ENCODE measurements at regions not wholly inside any gene's neighbourhood (a gene's known extent, or its start where the extent isn't known, plus 50 kb on each side); places are given as distances from the start of the nearest gene placed in this dataset.

DNA sequence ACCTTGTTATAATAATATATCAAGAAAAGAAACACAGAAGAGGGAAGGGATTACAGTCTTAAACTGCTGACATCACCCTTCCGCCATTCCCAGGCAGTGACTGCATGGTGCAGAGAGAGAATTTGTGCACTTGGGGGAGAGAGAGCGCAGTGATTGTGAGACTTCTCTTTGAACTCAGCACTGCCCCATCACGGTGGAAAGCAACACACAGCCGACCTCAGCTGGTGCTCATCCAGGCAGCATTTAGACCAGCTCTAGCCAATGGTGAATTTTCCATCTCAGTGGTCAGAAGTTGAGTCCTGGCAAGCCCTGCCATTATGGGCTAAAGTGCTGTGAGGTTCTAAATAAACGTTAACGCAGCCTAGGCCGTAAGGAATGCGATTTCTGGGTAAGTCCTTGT is 1681.5 kb downstream of the EFNB2 start:
- Mint-ChIP-seq H3K4me1 (ENCODE audit: low read depth, unreplicated experiment) (no peaks in the 10 kb centered on the region), H3K27ac (ENCODE audit: unreplicated experiment) (no peak overlapping the region), H3K36me3 (ENCODE audit: unreplicated experiment) (no peaks in the 10 kb centered on the region), H3K4me3 (ENCODE audit: unreplicated experiment) (no peak overlapping the region), H3K27me3 (ENCODE audit: unreplicated experiment) (no peaks in the 10 kb centered on the region), H3K9me3 (ENCODE audit: unreplicated experiment) (peaks cover 2% of the 10 kb centered on the region)
- no peak for DNase-seq
- no peak for TF ChIP-seq CTCF (IDR thresholded peaks at IDR 0.05; ENCODE audit: partially characterized antibody, unreplicated experiment)

GRCh38 chr13:104847922-104848321 is 1687.5 kb downstream of the EFNB2 start:
- Mint-ChIP-seq H3K27me3 (ENCODE audit: unreplicated experiment) (no peaks in the 10 kb centered on the region), H3K9me3 (ENCODE audit: unreplicated experiment) (no peaks in the 10 kb centered on the region), H3K4me3 (ENCODE audit: unreplicated experiment) (no peak overlapping the region), H3K36me3 (ENCODE audit: unreplicated experiment) (no peaks in the 10 kb centered on the region), H3K27ac (ENCODE audit: unreplicated experiment) (no peak overlapping the region), H3K4me1 (ENCODE audit: low read depth, unreplicated experiment) (peaks cover 13% of the 10 kb centered on the region)
- no peak for TF ChIP-seq CTCF (IDR thresholded peaks at IDR 0.05; ENCODE audit: partially characterized antibody, unreplicated experiment)
- no peak for DNase-seq

DNA sequence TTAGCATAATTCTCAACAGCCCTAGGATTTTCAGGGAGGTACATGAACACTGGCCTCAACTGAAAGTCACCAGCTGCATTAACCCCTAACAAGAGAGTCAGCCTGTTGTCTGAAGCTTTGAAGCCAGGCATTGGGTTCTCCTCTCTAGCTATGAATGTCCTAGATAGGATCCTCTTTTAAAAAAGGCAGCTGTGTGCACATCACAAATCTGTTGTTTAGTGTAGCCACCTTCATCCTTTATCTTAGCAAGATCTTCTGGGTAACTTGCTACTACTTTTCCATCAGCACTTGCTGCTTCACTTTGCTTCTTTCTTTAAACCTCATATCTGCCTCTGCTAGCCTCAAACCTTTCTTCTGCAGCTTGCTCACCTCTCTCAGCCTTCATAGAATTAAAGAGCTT is 1692.1 kb downstream of the EFNB2 start:
- H3K27me3 Mint-ChIP-seq (ENCODE audit: unreplicated experiment): no peaks in the 10 kb centered on the region
- no peak for TF ChIP-seq CTCF (IDR thresholded peaks at IDR 0.05; ENCODE audit: partially characterized antibody, unreplicated experiment)
- H3K4me1 Mint-ChIP-seq (ENCODE audit: low read depth, unreplicated experiment): peaks cover 13% of the 10 kb centered on the region

DNA sequence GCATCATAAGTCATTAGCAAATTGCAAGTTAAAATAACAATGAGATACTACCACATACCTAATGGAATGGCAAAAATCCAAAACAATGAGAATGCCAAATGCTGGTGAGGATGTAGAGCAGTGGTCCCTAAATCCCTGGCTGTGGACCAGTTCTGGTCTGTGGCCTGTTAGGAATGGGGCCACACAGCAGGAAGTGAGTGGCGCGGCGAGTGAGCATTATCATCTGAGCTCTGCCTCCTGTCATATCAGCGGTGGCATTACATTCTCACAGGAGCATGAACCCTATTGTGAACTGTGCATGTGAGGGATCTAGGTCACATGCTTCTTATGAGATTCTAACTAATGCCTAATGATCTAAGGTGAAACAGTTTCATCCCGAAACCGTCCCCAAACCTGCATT is 1694.4 kb downstream of the EFNB2 start:
- no peaks in the 10 kb centered on the region for H3K9me3 Mint-ChIP-seq (ENCODE audit: unreplicated experiment)
- TF ChIP-seq CTCF (IDR thresholded peaks at IDR 0.05; ENCODE audit: partially characterized antibody, unreplicated experiment): no peak
- no peaks in the 10 kb centered on the region for H3K4me1 Mint-ChIP-seq (ENCODE audit: low read depth, unreplicated experiment)
- no peak for DNase-seq
- no peak overlapping the region for H3K27ac Mint-ChIP-seq (ENCODE audit: unreplicated experiment)
- H3K36me3 Mint-ChIP-seq (ENCODE audit: unreplicated experiment): no peaks in the 10 kb centered on the region
- no peak overlapping the region for H3K4me3 Mint-ChIP-seq (ENCODE audit: unreplicated experiment)
- no peaks in the 10 kb centered on the region for H3K27me3 Mint-ChIP-seq (ENCODE audit: unreplicated experiment)

More for the DNA sequence above, 1692.1 kb downstream of the EFNB2 start:
- H3K27ac Mint-ChIP-seq (ENCODE audit: unreplicated experiment): no peak overlapping the region
- H3K9me3 Mint-ChIP-seq (ENCODE audit: unreplicated experiment): no peaks in the 10 kb centered on the region
- no peak for DNase-seq
- H3K4me3 Mint-ChIP-seq (ENCODE audit: unreplicated experiment): no peak overlapping the region
- H3K36me3 Mint-ChIP-seq (ENCODE audit: unreplicated experiment): no peaks in the 10 kb centered on the region

DNA sequence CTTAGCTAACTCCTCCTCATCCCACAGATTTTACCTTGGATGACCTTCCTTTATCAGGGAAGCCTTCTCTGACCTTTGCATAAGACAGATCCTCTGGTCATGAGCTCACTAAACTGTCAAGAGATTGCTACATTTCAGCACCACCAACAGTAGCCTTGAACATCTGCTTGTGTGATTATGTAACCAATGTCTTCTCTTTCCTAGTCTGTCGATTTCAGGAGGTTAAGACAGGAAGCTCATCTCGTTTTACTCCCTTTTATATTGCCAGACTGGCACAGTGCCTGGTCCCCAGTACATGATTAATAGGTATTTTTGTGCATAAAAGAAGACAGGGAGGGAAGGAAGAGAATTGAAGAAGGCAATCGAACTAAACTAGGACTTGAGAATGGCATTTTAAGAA is 1697.7 kb downstream of the EFNB2 start:
- Mint-ChIP-seq H3K4me3 (ENCODE audit: unreplicated experiment) (no peak overlapping the region), H3K27me3 (ENCODE audit: unreplicated experiment) (no peaks in the 10 kb centered on the region), H3K27ac (ENCODE audit: unreplicated experiment) (no peak overlapping the region), H3K36me3 (ENCODE audit: unreplicated experiment) (no peaks in the 10 kb centered on the region), H3K9me3 (ENCODE audit: unreplicated experiment) (no peaks in the 10 kb centered on the region), H3K4me1 (ENCODE audit: low read depth, unreplicated experiment) (peaks cover 4% of the 10 kb centered on the region)
- no peak for TF ChIP-seq CTCF (IDR thresholded peaks at IDR 0.05; ENCODE audit: partially characterized antibody, unreplicated experiment)
- DNase-seq: no peak
